AG10803 (cell line): ENCODE measurements at regions not wholly inside any gene's neighbourhood (a gene's known extent, or its start where the extent isn't known, plus 50 kb on each side); places are given as distances from the start of the nearest gene placed in this dataset.
A peak's percentile ranks its signal among the peaks of the same experiment; 100 is the strongest.

Source experiments
- DNase-seq: peaks from one replicate; pipeline ENCODE4 v3.0.0; 2010; ENCODE audit warnings: low read depth
- H3K4me3 ChIP-seq: 2 replicates; pipeline ENCODE4 v1.5.1; 2011; ENCODE audit warnings: mild to moderate bottlenecking, low read length, control low read depth
- TF ChIP-seq, protein P1 (sequence below): conservative IDR thresholded peaks from 2 replicates; pipeline ENCODE4 v1.5.1; 2011; ENCODE audit warnings: mild to moderate bottlenecking, low read length, control low read depth, inconsistent platforms

- H3K4me3 ChIP-seq: no peak overlapping the region
- TF ChIP-seq, protein P1, sequence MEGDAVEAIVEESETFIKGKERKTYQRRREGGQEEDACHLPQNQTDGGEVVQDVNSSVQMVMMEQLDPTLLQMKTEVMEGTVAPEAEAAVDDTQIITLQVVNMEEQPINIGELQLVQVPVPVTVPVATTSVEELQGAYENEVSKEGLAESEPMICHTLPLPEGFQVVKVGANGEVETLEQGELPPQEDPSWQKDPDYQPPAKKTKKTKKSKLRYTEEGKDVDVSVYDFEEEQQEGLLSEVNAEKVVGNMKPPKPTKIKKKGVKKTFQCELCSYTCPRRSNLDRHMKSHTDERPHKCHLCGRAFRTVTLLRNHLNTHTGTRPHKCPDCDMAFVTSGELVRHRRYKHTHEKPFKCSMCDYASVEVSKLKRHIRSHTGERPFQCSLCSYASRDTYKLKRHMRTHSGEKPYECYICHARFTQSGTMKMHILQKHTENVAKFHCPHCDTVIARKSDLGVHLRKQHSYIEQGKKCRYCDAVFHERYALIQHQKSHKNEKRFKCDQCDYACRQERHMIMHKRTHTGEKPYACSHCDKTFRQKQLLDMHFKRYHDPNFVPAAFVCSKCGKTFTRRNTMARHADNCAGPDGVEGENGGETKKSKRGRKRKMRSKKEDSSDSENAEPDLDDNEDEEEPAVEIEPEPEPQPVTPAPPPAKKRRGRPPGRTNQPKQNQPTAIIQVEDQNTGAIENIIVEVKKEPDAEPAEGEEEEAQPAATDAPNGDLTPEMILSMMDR: no peak
- DNase-seq: no peak
These were observed 314.6 kb upstream of the KIF2A start for GRCh38 chr5:61991430-61991829.

DNA sequence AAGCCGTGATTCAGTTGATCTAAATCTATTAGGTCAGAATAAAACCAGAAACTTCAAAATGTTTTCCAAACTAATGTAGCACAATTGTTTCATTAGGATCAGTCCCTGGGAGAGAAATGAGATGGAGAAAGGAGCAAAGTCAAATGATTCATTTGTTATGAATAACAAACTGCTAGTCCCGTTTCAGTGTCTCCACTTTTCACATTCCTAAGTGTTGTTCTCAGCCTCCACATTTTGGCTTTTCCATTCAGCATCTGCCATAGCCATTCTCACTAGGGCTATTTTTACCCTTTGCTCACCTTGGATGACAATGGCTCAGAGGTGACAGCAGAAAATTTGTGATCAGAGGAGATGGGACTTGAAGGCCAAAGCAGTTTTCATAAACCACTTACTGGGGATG lies 314.1 kb upstream of the KIF2A start:
- TF ChIP-seq, protein P1: no peak
- no peak overlapping the region for H3K4me3 ChIP-seq
- DNase-seq: peak; percentile 64

DNA sequence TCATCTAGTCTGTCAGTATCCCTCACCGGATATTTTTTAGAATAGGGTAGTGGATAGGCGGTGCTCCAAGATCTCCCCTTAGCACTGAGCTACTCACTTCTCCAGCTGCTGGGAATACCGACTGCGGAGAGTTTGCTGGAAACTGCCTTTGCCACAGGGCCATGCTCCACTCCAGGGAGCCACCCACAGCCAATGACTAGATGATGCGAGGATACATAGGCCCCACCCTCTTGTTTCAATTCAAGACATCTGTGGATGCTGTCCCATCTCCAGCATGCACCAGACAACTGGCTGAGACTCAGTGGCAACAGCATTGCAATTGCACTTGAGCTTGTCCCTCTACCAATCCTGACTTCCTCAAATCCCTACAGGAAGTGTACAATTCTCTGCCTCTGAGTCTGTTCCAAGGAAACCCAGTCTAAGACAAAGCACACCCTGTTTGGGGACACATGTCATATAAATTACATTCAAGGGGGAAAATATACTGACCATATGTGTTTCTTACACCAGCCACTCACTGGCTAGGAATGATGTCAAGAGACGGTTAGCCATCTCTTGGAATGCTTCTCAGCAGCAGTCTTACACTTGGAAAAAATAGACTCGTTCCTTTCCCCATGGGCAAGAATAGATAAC lies 312.6 kb upstream of the KIF2A start:
- TF ChIP-seq, protein P1: no peak
- no peak overlapping the region for H3K4me3 ChIP-seq
- peak; percentile 59 for DNase-seq

- no peak overlapping the region for H3K4me3 ChIP-seq
- TF ChIP-seq, protein P1: no peak
- peak; percentile 19 for DNase-seq
These were observed 311.8 kb upstream of the KIF2A start for GRCh38 chr5:61994171-61994570.

GRCh38 chr5:61995486-61995885 lies 310.5 kb upstream of the KIF2A start:
- TF ChIP-seq, protein P1: no peak
- no peak overlapping the region for H3K4me3 ChIP-seq
- peak; percentile 74 for DNase-seq

- no peak overlapping the region for H3K4me3 ChIP-seq
- TF ChIP-seq, protein P1: no peak
- DNase-seq: peak; percentile 61
These were observed 306.6 kb upstream of the KIF2A start for GRCh38 chr5:61999371-61999770.

GRCh38 chr5:62000646-62001045 lies 305.4 kb upstream of the KIF2A start:
- TF ChIP-seq, protein P1: no peak
- H3K4me3 ChIP-seq: no peak overlapping the region
- no peak for DNase-seq
